GM23338 (cell line): ENCODE measurements at regions not wholly inside any gene's neighbourhood (a gene's known extent, or its start where the extent isn't known, plus 50 kb on each side); places are given as distances from the start of the nearest gene placed in this dataset.

Experiments
- EZH2phosphoT487 ChIP-seq: fragments of 200-600 bp; sonication (generic); IDR thresholded peaks from one replicate; pipeline ENCODE4 v1.8.1; 2018; ENCODE audit warnings: antibody characterized with exemption; ENCODE audit not compliant: unreplicated experiment
- JUNB ChIP-seq: IDR thresholded peaks from one replicate; pipeline ENCODE4 v1.6.1; 2016; ENCODE audit warnings: antibody characterized with exemption; ENCODE audit not compliant: unreplicated experiment
- REST ChIP-seq: IDR thresholded peaks from one replicate; pipeline ENCODE4 v1.6.1; 2018; ENCODE audit warnings: antibody characterized with exemption; ENCODE audit not compliant: unreplicated experiment
- STAT1 ChIP-seq: IDR thresholded peaks from one replicate; pipeline ENCODE4 v1.6.1; 2016; ENCODE audit warnings: antibody characterized with exemption; ENCODE audit not compliant: unreplicated experiment
- TF ChIP-seq, protein P1 (sequence below): fragments of 250-450 bp; sonication (Bioruptor Pico); IDR thresholded peaks from 2 replicates; pipeline ENCODE4 v1.5.0; 2020; ENCODE audit warnings: mild to moderate bottlenecking, moderate library complexity
- TF ChIP-seq, protein P2 (sequence below): IDR thresholded peaks from 2 replicates; pipeline ENCODE4 v1.6.1; 2016; ENCODE audit warnings: antibody characterized with exemption

GRCh38 chr10:71081912-71082311 is 130.5 kb upstream of the UNC5B start (continued):
- TF ChIP-seq, protein P1, sequence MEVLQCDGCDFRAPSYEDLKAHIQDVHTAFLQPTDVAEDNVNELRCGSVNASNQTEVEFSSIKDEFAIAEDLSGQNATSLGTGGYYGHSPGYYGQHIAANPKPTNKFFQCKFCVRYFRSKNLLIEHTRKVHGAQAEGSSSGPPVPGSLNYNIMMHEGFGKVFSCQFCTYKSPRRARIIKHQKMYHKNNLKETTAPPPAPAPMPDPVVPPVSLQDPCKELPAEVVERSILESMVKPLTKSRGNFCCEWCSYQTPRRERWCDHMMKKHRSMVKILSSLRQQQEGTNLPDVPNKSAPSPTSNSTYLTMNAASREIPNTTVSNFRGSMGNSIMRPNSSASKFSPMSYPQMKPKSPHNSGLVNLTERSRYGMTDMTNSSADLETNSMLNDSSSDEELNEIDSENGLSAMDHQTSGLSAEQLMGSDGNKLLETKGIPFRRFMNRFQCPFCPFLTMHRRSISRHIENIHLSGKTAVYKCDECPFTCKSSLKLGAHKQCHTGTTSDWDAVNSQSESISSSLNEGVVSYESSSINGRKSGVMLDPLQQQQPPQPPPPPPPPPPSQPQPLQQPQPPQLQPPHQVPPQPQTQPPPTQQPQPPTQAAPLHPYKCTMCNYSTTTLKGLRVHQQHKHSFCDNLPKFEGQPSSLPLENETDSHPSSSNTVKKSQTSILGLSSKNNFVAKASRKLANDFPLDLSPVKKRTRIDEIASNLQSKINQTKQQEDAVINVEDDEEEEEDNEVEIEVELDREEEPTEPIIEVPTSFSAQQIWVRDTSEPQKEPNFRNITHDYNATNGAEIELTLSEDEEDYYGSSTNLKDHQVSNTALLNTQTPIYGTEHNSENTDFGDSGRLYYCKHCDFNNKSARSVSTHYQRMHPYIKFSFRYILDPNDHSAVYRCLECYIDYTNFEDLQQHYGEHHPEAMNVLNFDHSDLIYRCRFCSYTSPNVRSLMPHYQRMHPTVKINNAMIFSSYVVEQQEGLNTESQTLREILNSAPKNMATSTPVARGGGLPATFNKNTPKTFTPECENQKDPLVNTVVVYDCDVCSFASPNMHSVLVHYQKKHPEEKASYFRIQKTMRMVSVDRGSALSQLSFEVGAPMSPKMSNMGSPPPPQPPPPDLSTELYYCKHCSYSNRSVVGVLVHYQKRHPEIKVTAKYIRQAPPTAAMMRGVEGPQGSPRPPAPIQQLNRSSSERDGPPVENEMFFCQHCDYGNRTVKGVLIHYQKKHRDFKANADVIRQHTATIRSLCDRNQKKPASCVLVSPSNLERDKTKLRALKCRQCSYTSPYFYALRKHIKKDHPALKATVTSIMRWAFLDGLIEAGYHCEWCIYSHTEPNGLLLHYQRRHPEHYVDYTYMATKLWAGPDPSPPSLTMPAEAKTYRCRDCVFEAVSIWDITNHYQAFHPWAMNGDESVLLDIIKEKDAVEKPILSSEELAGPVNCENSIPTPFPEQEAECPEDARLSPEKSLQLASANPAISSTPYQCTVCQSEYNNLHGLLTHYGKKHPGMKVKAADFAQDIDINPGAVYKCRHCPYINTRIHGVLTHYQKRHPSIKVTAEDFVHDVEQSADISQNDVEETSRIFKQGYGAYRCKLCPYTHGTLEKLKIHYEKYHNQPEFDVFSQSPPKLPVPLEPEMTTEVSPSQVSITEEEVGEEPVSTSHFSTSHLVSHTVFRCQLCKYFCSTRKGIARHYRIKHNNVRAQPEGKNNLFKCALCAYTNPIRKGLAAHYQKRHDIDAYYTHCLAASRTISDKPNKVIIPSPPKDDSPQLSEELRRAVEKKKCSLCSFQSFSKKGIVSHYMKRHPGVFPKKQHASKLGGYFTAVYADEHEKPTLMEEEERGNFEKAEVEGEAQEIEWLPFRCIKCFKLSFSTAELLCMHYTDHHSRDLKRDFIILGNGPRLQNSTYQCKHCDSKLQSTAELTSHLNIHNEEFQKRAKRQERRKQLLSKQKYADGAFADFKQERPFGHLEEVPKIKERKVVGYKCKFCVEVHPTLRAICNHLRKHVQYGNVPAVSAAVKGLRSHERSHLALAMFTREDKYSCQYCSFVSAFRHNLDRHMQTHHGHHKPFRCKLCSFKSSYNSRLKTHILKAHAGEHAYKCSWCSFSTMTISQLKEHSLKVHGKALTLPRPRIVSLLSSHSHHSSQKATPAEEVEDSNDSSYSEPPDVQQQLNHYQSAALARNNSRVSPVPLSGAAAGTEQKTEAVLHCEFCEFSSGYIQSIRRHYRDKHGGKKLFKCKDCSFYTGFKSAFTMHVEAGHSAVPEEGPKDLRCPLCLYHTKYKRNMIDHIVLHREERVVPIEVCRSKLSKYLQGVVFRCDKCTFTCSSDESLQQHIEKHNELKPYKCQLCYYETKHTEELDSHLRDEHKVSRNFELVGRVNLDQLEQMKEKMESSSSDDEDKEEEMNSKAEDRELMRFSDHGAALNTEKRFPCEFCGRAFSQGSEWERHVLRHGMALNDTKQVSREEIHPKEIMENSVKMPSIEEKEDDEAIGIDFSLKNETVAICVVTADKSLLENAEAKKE (CRISPR knock-in tag): no peak
- TF ChIP-seq, protein P2, sequence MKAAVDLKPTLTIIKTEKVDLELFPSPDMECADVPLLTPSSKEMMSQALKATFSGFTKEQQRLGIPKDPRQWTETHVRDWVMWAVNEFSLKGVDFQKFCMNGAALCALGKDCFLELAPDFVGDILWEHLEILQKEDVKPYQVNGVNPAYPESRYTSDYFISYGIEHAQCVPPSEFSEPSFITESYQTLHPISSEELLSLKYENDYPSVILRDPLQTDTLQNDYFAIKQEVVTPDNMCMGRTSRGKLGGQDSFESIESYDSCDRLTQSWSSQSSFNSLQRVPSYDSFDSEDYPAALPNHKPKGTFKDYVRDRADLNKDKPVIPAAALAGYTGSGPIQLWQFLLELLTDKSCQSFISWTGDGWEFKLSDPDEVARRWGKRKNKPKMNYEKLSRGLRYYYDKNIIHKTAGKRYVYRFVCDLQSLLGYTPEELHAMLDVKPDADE: no peak
- TF ChIP-seq STAT1 (no peak), JUNB (no peak), REST (no peak), EZH2phosphoT487 (no peak)
